ENCODE measurements at regions not wholly inside any gene's neighbourhood (a gene's known extent, or its start where the extent isn't known, plus 50 kb on each side); places are given as distances from the start of the nearest gene placed in this dataset.
"Not testable (repeated sequence)": the region's sequence is repeated elsewhere in the genome, so short reads cannot be mapped to it uniquely, and the experiment has no call there.

DNA sequence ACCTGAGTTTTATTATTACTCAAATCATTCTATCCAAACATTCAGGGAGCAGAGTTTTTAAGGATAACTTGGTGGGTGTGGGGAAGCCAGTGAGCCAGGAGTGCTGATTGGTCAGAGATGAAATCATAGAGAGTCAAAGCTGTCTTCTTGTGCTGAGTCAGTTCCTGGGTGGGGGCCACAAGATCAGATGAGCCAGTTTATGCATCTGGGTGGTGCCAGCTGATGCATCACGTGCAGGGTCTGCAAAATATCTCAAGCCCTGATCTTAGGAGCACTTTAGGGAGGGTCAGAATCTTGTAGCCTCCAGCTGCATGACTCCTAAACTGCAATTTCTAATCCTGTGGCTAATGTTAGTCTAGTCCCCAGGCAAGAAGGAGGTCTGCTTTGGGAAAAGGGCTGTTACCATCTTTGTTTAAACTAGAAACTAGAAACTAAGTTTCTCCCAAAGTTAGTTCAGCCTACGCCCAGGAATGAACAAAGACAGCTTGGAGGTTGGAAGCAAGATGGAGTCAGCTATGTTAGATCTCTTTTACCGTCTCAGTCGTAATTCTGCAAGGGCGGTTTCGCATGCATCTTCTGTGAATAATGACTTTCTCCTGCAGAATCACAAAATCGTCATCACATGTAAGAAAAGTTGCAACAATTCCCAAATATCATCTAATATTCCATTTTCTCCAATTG is 97.5 kb downstream of the ZNF664 start:
- not testable (repeated sequence) for H3K27ac Mint-ChIP-seq; H3K36me3 Mint-ChIP-seq (ENCODE audit: low read depth); H3K4me3 Mint-ChIP-seq; ATAC-seq (replicated peaks); H3K9me3 Mint-ChIP-seq; H3K4me1 Mint-ChIP-seq
- peaks cover 15% of the 10 kb centered on the region for H3K27me3 Mint-ChIP-seq

DNA sequence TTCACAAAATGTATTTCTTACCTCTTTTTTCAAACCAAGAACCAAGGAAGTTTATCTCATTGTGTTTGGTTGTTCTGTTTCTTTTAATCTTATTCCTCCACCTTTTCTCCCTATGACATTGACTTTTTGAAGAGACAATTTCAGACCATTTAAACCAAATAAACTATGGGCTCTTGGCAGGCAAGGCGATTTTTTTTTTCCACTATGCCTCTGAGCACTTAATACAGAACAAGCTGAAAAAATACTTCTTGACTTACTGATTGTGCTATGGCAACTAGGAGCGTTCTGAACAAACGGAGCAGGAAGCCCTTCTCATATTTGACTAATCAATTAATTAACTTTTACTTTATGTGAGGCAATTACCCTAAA is 98.0 kb downstream of the ZNF664 start:
- no peak for ATAC-seq (replicated peaks)
- H3K4me1 Mint-ChIP-seq, result no peaks in the 10 kb centered on the region
- peaks cover 15% of the 10 kb centered on the region for H3K27me3 Mint-ChIP-seq
- no peak overlapping the region for H3K27ac Mint-ChIP-seq
- H3K9me3 Mint-ChIP-seq, result peaks cover 2% of the 10 kb centered on the region
- H3K4me3 Mint-ChIP-seq, result no peak overlapping the region
- no peaks in the 10 kb centered on the region for H3K36me3 Mint-ChIP-seq (ENCODE audit: low read depth)

DNA sequence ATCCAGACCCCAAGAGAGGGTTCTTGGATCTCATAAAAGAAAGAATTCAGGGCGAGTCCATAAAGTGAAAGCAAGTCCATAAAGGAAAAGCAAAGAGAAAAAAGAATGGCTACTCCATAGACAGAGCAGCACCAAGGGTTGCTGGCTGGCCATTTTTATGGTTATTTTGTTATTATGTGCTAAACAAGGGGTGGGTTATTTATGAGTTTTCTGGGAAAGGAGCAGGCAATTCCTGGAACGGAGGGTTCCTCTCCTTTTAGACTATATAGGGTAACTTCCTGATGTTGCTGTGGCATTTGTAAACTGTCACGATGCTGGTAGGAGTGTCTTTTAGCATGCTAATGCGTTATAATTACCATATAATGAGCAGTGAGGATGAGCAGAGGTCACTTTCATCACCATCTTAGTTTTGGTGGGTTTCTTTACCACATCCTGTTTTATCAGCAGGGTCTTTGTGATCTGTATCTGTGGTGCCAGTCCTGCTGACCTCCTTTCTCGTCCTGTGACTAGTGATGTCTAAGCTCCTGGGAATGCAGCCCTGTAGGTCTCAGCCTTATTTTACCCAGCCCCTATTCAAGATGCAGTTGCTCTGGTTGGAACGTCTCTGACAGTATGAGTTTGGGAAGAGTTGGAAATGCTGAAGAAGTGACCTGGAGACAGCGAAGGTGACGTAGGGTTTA is 100.5 kb downstream of the ZNF664 start:
- no peaks in the 10 kb centered on the region for H3K36me3 Mint-ChIP-seq (ENCODE audit: low read depth)
- H3K27ac Mint-ChIP-seq, result no peak overlapping the region
- H3K4me1 Mint-ChIP-seq, result no peaks in the 10 kb centered on the region
- no peaks in the 10 kb centered on the region for H3K9me3 Mint-ChIP-seq
- H3K27me3 Mint-ChIP-seq, result peaks cover 15% of the 10 kb centered on the region
- no peak for ATAC-seq (replicated peaks)
- no peak overlapping the region for H3K4me3 Mint-ChIP-seq

- H3K36me3 Mint-ChIP-seq (ENCODE audit: low read depth), result no peaks in the 10 kb centered on the region
- H3K27ac Mint-ChIP-seq, result no peak overlapping the region
- H3K9me3 Mint-ChIP-seq, result no peaks in the 10 kb centered on the region
- no peak for ATAC-seq (replicated peaks)
- no peak overlapping the region for H3K4me3 Mint-ChIP-seq
- H3K27me3 Mint-ChIP-seq, result peaks cover 15% of the 10 kb centered on the region
- no peaks in the 10 kb centered on the region for H3K4me1 Mint-ChIP-seq
Observed at GRCh38 chr12:124075841-124076240, 102.8 kb downstream of the ZNF664 start.

DNA sequence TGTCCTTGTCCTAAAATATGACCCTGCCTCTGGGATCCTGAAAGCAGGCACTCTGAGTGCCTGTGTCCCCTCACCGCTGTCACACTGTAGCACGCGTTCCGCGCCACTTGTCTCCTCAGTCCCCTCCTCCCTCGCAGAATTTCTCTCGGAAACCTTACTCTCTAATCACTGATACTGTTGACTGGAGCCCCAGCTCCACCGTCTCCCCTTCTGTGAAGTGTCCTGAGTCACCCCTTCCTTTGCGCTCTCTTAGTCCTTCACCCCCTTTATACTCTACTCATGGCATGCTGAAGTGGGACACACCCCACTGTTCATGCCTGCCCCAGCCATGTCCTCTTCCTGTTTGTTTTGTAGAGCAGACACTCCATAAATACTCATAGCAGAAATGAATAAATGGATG is 104.7 kb downstream of the ZNF664 start:
- peaks cover 15% of the 10 kb centered on the region for H3K27me3 Mint-ChIP-seq

GRCh38 chr12:124078800-124079199 is 105.8 kb downstream of the ZNF664 start:
- no peaks in the 10 kb centered on the region for H3K36me3 Mint-ChIP-seq (ENCODE audit: low read depth)
- H3K27me3 Mint-ChIP-seq, result peaks cover 7% of the 10 kb centered on the region
- no peaks in the 10 kb centered on the region for H3K4me1 Mint-ChIP-seq
- ATAC-seq (replicated peaks), result no peak
- H3K4me3 Mint-ChIP-seq, result no peak overlapping the region
- no peak overlapping the region for H3K27ac Mint-ChIP-seq
- H3K9me3 Mint-ChIP-seq, result no peaks in the 10 kb centered on the region

More for the DNA sequence above, 104.7 kb downstream of the ZNF664 start:
- H3K4me1 Mint-ChIP-seq, result no peaks in the 10 kb centered on the region
- no peak overlapping the region for H3K4me3 Mint-ChIP-seq
- no peak for ATAC-seq (replicated peaks)
- no peaks in the 10 kb centered on the region for H3K9me3 Mint-ChIP-seq
- H3K27ac Mint-ChIP-seq, result no peak overlapping the region
- H3K36me3 Mint-ChIP-seq (ENCODE audit: low read depth), result no peaks in the 10 kb centered on the region

DNA sequence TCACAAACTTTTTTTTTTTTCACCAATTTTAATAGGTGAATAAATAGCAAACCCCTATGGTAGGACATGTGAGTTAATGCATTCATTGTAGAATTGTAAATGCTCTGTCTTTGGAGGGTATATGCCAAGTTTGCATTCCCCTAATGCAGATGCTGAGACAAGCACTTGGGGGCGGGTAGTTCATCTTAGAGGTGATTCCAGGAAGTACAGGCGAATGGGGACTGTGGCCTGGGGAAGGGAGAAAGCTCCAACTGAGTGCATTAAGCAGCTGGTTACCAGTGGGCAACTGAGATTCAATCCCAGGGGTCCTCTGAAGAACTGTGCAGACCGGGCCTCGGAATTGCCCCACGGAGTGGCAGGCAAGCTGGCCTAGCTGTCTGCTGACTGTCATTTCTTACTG is 107.6 kb downstream of the ZNF664 start:
- H3K27me3 Mint-ChIP-seq, result no peaks in the 10 kb centered on the region
- no peaks in the 10 kb centered on the region for H3K36me3 Mint-ChIP-seq (ENCODE audit: low read depth)
- no peaks in the 10 kb centered on the region for H3K9me3 Mint-ChIP-seq
- H3K27ac Mint-ChIP-seq, result no peak overlapping the region
- no peak overlapping the region for H3K4me3 Mint-ChIP-seq
- no peak for ATAC-seq (replicated peaks)
- H3K4me1 Mint-ChIP-seq, result no peaks in the 10 kb centered on the region

GRCh38 chr12:124082012-124082411 is 109.0 kb downstream of the ZNF664 start:
- no peak overlapping the region for H3K27ac Mint-ChIP-seq
- no peak for ATAC-seq (replicated peaks)
- H3K27me3 Mint-ChIP-seq, result peaks cover 3% of the 10 kb centered on the region
- no peak overlapping the region for H3K4me3 Mint-ChIP-seq
- H3K9me3 Mint-ChIP-seq, result no peaks in the 10 kb centered on the region
- no peaks in the 10 kb centered on the region for H3K4me1 Mint-ChIP-seq
- no peaks in the 10 kb centered on the region for H3K36me3 Mint-ChIP-seq (ENCODE audit: low read depth)

GRCh38 chr12:124082687-124083086 is 109.7 kb downstream of the ZNF664 start:
- H3K27me3 Mint-ChIP-seq, result peaks cover 3% of the 10 kb centered on the region
- H3K4me1 Mint-ChIP-seq, result no peaks in the 10 kb centered on the region
- ATAC-seq (replicated peaks), result no peak
- H3K27ac Mint-ChIP-seq, result no peak overlapping the region
- no peak overlapping the region for H3K4me3 Mint-ChIP-seq
- H3K36me3 Mint-ChIP-seq (ENCODE audit: low read depth), result no peaks in the 10 kb centered on the region
- H3K9me3 Mint-ChIP-seq, result no peaks in the 10 kb centered on the region

- no peak overlapping the region for H3K4me3 Mint-ChIP-seq
- no peaks in the 10 kb centered on the region for H3K9me3 Mint-ChIP-seq
- ATAC-seq (replicated peaks), result no peak
- H3K4me1 Mint-ChIP-seq, result no peaks in the 10 kb centered on the region
- H3K36me3 Mint-ChIP-seq (ENCODE audit: low read depth), result no peaks in the 10 kb centered on the region
- H3K27ac Mint-ChIP-seq, result no peak overlapping the region
- H3K27me3 Mint-ChIP-seq, result peaks cover 3% of the 10 kb centered on the region
Observed at GRCh38 chr12:124083708-124084107, 110.7 kb downstream of the ZNF664 start.

DNA sequence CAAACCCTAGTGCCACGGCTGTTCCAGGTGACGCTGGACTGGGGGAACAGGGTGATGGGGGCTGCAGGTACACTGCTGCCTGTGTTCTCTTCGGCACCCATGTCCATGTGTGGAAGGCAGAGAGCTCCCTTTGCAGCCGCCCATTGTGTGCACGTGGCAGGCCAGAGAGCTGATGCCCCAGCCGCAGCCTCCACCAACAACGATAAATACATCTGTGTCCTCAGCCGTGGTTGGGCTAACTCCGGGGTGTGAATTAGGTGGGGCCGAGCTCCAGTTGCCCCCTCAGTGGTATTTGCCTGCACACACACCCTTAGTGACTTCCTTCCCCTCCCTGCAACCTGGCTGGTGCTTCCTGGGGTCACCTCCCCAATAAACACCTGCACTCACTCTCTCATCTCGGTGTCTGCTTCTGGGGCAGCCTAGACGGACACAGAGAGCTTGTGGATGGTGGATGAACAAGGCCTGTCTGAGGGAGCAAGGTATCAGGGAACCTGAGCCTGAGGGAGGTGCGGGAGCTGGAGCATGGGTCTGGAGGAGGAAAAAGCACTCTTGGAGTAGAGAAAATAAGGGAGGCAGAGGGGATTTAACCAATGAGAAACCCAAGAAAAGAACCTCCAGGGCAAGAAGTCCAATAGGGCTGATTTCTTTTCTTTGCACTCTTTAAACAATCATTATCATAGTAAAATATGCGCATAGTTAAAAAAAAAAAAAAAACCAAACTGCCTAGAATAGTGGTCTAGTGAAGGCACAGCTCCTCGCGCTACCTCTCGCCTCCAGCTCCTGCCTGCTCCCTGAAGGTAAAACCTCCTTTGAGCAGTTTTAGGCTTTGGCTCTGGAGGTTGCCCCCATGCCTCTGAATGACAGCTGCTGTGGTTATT is 112.6 kb downstream of the ZNF664 start:
- Mint-ChIP-seq H3K9me3 (no peaks in the 10 kb centered on the region), H3K36me3 (ENCODE audit: low read depth) (no peaks in the 10 kb centered on the region), H3K4me1 (no peaks in the 10 kb centered on the region), H3K27me3 (peaks cover 3% of the 10 kb centered on the region), H3K27ac (no peak overlapping the region), H3K4me3 (no peak overlapping the region)
- no peak for ATAC-seq (replicated peaks)

- Mint-ChIP-seq H3K9me3 (no peaks in the 10 kb centered on the region), H3K27me3 (peaks cover 3% of the 10 kb centered on the region), H3K4me3 (no peak overlapping the region), H3K4me1 (no peaks in the 10 kb centered on the region), H3K27ac (no peak overlapping the region), H3K36me3 (ENCODE audit: low read depth) (no peaks in the 10 kb centered on the region)
- no peak for ATAC-seq (replicated peaks)
Observed at GRCh38 chr12:124086299-124086898, 113.4 kb downstream of the ZNF664 start.

- no peaks in the 10 kb centered on the region for H3K4me1 Mint-ChIP-seq
- peaks cover 3% of the 10 kb centered on the region for H3K27me3 Mint-ChIP-seq
- H3K4me3 Mint-ChIP-seq, result no peak overlapping the region
- H3K9me3 Mint-ChIP-seq, result no peaks in the 10 kb centered on the region
- no peak for ATAC-seq (replicated peaks)
- no peaks in the 10 kb centered on the region for H3K36me3 Mint-ChIP-seq (ENCODE audit: low read depth)
- no peak overlapping the region for H3K27ac Mint-ChIP-seq
Observed at GRCh38 chr12:124087266-124088051, 114.4 kb downstream of the ZNF664 start.

All from activated T-helper 17 cell treated with anti-CD3 and anti-CD28 coated beads, Interleukin-2, amount 50 U/mL, for 72 hours (primary cell).